ENCODE measurements at regions not wholly inside any gene's neighbourhood (a gene's known extent, or its start where the extent isn't known, plus 50 kb on each side); places are given as distances from the start of the nearest gene placed in this dataset.
"Not testable (repeated sequence)": the region's sequence is repeated elsewhere in the genome, so short reads cannot be mapped to it uniquely, and the experiment has no call there.

DNA sequence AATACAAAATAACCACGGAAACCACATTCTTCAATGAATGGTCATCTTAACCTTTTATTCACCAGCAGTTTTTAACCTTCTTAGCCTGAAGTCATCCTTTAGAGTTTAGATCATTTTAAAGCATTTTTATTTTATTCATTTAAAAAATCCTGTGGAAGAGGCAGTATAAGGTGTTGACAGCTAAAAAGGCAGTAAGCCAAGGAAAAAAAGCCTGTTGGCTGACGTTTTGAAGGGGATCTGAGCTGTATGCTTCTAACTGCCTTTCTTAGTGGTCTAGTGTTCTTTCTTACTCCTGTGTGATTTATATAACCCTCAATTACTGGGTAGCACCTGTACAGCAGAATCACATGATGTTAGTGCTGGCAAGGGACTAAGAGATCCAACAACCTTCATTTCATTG lies 438.3 kb upstream of the SEL1L start:
- no peak for DNase-seq

DNA sequence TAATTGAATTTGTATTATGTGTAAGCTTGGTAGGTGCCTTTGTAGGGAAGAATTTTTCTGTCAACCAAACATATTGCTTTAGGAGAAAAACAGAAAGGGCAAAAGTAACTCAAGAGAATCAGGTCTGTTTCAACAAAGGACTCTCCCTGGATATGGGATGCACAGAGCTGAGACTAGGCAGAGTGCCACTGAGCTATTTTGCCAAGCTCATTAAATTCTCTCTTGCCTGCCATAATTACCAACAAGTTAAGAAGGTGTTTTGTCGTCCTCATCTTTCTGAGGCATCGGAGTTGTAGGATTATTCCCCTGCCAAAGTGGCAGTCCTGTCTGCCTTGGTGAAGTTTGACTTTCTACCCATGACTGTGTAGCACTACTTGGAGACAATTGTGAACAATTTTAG lies 438.9 kb upstream of the SEL1L start:
- DNase-seq, result no peak

DNA sequence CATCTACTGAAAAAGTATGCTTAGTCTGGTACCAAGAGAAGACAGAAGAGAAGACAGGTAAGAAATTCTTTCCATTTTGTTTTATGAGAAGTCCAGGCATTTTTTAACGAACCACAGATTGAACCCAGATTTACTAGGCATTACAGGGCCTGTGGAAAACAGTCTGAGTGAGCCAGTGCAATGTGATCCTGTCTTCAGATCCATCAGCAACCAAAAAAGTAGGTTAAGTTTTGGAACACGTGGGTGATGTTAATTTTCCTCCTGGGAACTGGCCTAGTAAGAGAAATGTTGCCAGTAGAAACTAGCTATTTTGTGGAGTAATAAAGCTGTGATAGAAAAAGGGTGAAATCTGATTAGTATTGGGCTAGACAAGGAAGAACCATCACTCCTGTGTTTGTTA lies 440.9 kb upstream of the SEL1L start:
- no peak for DNase-seq

DNA sequence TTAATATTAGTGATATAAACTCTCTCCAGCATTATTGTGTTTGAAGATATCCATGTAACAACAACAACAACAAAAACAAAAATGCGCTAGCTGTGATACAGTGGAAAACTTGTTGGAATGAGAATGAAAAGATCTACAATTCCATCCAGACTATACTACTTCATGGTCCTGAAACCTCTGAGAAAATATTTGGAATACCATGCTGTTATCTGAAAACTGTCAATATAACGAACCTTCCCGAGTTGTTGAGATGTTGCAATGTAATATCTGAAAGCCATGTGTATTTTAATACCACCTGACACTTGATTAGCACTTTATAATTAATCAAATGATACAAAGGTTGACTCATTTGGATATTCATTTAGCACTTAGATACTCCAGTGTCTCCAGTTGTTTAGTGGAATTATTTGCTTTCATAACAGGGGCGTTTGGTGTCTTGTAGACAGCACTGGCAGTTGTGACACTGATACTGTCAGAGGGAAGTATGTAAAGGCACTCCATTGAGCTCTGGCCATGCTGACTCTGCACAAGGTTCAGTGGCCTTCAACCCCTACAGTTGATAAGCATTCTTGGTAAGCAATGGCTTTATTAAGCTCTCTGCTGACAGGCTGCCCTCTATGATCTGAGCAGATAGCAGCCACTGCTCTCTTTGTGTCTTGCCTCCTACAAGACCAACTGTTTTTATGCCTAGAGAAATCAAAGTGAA lies 447.1 kb upstream of the SEL1L start:
- DNase-seq, result no peak

DNA sequence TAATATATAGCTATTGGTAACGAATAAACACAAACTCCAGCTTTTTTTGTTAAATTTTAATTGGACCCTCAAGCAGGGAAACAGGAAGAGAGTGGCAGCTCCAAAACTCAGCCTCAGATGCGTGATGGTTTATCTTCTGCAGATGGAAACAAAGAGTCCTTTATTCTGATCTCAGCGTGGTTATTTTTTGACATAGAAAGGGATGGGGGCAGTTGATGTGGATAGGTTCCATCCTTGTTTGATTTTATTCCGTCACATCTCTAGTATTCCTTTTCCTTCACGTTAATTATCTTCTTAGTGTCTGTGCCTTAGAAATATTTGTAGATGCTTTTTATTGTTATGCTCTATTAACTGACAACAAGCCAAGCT lies 447.6 kb upstream of the SEL1L start:
- no peak for DNase-seq

DNA sequence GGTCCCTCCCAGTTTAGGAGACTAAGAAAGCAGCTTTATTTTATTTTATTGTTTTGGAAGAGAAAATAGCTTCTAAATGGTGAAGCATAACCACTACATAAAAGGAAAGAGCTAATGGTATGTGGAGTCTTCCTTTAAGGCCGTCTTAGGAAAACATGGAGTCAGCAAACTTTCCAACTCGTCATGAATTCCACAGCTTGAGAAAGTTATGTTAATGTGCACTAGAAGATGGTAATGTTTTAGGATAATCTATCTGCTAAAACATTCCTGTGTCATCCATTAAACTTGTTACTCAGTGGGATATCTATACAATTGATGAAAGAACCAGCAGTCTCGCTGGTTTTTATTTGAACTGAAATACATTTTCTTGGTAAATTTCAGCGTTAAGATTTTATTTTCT lies 448.4 kb upstream of the SEL1L start:
- no peak for DNase-seq

DNA sequence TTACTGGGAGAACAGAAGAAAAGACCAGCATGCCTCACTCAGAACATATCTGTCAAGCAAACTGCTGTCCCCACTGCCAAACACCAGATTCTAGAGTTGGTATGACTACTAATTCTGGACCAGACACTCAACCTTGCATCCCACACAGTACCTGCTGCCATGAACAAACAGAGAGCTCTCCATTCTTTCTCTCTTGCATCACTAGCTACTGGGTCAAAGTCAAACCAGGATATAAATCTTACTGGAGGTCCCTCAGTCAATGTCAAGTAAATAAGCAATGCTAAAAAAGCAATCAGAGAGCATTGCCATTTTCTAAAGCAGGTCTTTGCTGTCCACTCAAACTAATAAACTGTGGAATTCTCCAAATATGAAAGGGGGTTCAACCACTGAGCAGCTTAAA lies 452.4 kb upstream of the SEL1L start:
- DNase-seq, result no peak

DNA sequence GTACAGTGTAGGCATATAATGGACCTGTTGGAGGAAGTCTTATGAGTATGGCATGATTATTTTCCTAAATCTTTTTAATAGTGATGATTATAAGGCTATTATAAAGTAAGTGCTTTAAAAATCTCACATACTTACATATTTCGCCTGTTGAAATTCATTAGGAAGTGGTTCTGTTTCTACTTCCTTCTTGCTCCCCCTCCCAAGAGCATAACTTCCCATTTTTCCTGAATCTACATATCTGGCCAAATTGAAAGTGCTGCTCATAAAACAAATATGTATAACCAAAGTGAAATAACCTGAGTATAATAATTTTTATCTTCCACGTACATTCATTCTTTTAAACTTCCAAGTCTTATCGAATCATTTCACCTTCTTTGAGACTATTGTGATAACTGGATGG lies 455.6 kb upstream of the SEL1L start:
- DNase-seq, result no peak

DNA sequence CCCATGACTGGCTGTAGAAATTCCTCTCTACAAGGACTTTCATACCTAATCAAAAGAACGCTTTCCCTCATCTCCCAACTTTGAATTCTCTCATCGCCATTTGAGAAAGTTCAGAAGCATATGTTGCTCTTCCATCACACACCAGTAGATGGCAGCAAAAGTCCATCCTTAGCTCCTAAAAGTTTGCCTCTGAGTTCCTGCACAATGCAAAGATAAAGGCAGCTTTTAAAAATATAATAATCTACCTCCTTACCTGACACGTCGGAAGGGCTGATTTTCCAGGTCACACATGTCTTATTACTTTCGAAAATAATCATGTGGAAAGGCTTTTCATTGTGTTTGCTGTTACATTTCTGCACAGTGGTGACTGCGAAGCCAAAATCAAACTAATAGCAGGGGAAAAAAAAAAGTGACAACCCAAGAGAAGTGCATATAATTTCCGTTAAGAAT lies 456.7 kb upstream of the SEL1L start:
- DNase-seq, result peak in 1 of 5 experiments; percentile 34

DNA sequence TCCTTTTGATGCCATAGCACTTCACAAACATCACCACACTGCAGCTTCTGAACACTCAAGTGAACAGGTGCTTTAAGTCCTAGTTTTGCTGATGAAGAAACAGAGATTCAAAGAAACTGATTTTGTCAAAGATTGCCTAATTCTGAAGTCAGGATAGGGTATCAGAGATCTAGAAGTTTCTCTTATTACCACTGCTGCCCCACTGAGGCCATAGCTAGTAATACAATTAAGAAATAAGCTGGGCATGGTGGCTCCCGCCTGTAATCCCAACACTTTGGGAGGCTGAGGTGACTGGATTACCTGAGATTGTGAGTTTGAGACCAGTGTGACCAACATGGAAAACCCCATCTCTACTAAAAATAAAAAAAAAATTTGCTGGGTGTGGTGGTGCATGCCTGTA lies 458.3 kb upstream of the SEL1L start:
- DNase-seq, result peak in 1 of 5 experiments; percentile 3

DNA sequence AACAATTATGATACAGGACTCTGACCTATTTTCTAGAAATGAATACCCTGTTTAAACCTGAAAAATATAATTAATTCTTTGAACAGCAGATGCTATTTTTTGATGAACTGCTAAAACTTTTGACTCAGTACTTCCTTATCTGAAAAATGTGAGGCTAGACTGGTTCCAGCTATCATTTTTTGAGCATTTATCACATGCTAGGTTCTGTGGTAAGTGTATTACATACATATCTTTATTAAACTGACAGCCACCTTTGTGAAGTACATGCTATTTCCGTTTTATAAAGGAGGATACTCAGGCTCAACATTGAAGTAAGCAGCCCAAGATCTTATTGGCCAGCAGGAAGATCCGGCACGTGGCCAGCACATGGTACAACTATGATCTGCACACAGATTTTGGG lies 459.8 kb upstream of the SEL1L start:
- DNase-seq, result no peak

DNA sequence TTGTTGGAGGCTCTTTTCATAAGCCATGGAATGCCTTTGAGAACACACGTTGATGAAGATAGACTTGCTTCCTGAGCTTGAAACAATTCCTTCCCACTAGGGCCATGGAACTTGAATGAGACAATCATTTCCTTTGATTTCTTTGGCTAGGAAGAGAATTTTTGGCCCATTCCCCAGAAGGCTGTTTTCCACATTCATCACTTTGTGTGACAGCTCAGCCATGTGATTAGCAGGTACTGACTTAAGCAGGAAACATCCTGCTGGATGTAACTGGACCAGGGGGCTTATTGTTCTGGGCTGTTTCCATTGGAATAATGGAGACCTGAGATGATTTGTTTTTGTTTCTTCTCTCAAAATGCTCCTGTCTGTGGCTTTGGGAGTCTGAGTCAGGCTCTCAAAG lies 469.8 kb upstream of the SEL1L start:
- DNase-seq, result no peak

DNA sequence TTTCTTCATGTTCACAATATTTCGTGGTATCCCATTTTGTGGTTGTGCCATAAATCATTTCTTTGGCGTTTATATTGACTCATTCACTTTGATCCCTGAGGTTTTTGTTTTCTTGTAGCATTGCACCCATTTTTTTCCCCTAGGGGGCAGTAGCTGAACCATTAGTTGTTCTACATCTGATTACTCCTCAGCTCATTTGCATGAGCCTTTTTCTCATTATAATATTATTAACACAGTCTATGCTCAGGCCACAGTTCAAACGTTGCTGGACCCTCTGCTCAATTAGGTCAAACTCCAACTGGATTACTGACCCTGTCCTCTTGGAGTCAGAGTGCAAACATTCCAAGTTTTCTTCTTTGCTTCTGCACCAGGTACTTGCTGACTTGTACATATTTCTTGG lies 475.4 kb upstream of the SEL1L start:
- no peak for DNase-seq

DNA sequence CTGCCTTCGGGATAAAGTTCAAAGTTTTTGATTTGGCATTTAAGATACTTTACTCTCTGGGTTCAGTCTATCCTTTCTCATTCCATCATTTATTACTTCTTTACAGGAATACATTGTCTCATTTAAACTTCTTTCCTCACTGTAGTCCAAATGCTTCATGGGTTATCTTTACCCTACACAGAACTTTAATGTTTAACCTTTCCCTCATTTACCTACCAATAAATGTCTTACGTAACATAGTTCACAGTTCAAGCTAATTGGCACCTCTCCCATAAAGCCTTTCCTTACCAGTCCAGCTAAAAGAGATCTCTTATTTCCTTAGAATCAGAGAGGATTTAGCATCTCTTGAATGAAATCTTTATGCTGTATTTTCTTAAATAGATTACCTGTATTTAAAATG lies 476.3 kb upstream of the SEL1L start:
- no peak for DNase-seq

DNA sequence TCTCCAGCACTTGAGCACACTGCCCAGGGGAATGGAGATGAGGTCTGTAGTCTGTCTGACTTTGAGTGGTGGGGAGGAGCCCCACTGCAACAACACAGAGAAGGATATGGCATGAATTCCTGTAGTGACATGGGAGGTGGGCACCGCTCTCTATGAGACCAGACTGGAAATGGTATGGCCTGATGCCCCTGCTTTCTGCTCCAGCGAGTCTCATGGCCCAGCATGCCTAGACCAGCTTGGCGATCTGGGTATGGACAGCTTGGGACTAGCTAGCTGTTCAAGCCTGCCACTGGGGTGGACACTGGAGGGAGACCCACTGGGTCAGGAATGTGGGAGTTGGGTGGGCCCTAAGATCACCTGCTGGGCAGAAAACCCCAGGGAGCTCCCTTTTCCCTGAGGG lies 477.8 kb upstream of the SEL1L start:
- DNase-seq, result no peak

DNA sequence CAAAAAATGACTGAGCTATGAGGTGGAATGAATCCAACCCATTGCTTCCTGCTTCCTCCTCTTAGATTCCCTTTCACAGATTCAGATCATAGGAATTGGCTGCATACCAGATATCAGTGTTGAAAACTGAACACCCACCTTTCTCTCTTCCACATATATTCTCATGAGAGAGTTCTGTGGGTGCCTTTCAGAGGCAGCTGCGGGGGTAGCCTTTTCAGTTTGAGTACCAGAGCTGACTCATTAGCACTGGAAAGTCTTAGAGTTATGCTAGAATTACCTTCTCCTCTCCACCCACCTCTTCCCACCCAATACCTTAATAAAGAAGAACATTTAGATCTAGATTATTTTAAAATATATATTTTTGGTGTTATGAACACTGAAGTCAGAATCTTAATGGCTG lies 495.4 kb upstream of the SEL1L start:
- DNase-seq, result no peak

DNA sequence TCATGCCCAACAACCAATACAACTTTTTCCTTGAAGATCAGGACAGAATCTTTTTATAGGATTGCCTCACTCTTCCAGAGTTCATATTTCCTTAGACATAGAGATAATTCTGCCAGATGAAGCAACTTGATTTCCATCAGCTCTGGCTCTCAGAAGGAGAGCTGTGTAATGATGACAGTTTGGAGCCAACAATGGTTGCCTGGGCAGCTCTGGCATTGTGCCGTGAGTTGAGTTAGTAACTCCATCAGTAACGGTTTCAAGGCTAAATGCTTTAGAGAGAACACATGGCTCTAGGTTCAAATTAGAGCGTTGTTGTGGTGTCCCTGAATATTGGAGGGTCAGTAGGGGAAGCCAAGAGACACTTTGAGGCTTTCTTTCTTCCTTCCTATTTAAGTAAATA lies 501.7 kb upstream of the SEL1L start:
- no peak for DNase-seq

DNA sequence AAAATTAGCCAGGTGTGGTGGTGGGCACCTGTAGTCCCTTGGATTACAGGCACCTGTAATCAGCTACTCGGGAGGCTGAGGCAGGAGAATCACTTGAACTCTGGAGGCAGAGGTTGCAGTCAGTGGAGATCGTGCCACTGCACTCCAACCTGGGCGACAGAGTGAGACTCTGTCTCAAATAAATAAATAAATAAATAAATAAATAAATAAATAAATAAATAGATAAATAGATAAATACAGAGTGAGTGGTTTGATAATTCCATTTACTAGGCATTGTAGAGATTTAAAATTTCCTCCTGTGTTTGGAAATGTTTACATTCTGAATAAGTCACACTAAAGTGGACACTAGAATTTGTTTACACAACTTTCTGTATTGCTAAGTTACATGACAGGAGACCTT lies 504.4 kb upstream of the SEL1L start:
- DNase-seq, result not testable (repeated sequence)

DNA sequence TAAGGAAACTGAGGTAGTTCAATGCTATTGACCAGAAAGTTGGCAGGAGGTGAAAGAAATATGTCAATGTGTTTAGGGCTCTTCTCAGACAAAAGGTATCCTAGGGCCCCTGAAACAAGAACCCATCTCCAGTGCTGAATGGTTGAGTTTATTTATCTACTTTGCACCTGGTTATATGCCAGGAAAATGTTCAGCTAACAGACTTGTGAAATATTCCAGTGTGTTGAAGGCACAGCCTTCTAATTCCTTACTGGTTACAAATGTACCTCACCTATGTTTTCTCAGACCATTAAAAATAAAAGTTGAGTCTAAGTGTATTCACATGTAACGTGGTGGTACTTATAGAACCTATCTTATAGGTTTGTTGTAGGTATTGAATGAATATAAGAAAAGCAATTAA lies 511.7 kb upstream of the SEL1L start:
- no peak for DNase-seq

DNA sequence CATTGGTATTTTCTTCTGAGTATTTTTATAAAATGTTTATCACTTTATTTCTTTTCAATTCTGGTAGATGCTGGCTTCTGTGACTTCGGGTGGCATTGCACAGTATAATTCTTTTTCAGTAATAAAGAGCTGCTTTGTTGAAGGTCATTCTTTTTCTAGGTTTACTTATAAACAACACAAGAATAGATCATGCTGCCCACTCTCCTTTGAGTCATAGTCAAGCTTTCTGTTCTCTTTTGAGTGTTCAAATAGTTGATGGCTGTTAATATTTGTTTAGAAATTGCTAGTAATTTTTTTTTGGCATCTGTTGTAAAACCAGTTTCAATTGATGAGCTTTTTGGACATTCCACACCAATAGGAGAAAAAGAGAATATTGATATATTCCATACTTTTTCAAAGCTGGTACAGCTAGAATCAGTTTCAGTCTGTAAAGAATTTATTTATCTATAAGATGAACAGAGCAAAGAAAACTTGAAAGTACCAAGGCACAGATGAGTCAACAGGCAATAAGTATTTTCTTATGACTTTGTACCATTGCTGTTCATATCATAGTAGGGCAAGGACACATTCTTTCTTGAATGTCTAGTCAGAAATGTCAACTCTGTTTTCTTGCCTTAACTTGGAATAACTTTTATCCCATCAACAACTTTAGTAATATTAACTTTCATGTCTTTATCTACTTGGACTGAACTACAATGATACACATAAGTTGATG lies 513.0 kb upstream of the SEL1L start:
- no peak for DNase-seq

DNA sequence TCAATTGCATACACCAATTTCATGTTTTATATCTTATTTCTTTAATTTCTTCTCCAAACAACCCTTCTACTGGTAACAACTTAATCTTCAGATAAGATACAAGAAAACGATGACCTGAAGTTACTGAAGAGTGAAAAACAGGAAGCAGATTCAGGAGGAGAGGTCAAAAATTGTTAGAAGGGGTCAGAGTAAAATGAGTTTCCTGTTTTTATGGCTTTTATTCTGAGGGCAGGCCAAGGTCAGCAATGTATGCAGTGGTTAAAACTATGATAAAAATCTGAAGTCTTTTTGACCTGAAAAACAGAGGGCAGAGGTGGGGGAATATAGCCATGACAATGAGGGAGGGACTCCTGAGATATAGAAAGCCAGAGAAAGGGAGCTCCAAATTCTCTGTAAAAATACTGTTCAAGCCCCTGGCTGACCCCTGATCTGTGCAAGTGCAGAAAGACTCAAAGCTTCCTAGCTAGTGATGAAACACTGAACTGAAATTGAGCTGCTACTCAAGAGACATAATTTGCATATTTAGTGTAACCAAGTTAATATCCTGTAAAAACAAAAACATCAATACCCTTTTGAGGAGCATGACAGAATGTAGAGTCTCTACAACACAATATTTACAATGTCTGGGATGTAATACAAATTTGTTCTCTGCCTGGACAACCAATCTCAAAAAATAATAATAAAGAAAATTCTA lies 514.3 kb upstream of the SEL1L start:
- DNase-seq, result no peak

DNA sequence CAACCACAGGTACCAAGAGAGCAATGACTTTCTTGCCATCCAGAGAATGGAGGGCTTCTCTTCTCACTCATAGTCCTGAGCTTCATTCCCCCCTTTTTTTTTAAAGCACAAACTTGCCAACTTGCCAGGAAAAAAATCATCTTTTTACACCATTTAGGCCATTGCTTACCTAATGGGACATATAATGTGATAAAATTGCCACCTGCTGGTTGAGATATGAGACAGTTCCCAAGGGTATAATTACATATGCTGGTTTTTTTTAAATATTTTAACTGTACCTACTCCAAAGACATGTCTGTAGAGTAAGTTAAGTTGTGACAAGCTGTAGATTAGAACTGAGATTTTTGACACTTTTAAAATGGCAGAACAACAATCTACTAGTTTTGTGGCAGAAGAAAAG lies 519.1 kb upstream of the SEL1L start:
- no peak for DNase-seq

DNA sequence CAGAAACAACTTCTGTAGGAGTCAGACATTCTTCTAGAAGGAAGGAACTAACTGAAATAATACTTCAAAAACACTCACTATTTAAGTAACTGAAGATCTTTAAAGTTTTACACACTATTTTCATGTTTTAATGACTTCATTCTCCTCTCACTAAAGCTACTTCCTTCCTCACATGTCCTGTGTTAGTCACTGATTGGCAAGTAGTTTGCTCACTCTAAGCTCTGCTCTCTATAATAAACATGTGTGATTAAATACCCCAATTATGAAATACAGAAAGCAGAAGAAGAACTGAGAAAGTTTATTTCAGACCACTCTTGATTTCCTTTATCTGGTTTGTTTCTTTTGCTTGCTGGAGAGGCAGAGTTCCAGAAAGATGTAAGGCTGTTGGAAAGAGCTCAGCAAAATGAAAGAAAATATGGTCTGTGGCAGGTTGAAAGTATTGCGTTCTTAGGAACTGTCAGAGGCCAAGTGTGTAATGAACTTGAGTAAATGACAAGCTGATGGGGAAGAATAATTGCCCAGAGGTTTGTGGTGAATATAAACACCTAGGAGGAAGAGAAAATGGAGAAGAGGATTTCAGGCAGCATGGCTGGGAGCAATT lies 522.0 kb upstream of the SEL1L start:
- no peak for DNase-seq

DNA sequence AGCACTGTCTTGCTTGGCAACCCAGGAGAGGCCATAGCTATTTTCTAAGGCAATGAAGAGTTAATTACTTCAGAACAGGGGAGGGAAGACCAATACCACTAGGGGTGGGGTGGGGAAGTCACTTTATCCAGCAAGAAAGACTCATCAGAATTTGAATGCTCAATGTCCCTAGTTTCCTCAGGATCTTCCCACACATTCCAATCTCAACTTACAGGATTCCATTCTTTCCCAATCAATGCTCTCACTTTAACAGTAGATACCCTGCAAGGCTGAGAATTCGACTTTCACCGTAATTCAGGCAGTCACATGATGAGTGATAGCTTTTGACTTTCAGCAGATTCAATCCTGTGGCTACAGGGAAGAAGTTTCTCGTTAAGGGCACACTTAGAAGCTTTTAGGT lies 526.6 kb upstream of the SEL1L start:
- DNase-seq, result no peak
